GM18951 (cell line): ENCODE measurements at regions not wholly inside any gene's neighbourhood (a gene's known extent, or its start where the extent isn't known, plus 50 kb on each side); places are given as distances from the start of the nearest gene placed in this dataset.

ENCODE experiments used
- POLR2A ChIP-seq: IDR thresholded peaks from 4 replicates; pipeline ENCODE4 v1.6.1; 2011; ENCODE audit warnings: mild to moderate bottlenecking; ENCODE audit not compliant: insufficient read length, insufficient read depth; ENCODE audit errors: extremely low read depth
- in situ Hi-C: fragments of 300-500 bp; cut with MboI; formaldehyde crosslinking; loops from one replicate; pipeline ENCODE4 v1.12.0; 2022; ENCODE audit warnings: low sequenced_read_pairs, mixed read lengths, inconsistent platforms; ENCODE audit not compliant: unreplicated experiment

DNA sequence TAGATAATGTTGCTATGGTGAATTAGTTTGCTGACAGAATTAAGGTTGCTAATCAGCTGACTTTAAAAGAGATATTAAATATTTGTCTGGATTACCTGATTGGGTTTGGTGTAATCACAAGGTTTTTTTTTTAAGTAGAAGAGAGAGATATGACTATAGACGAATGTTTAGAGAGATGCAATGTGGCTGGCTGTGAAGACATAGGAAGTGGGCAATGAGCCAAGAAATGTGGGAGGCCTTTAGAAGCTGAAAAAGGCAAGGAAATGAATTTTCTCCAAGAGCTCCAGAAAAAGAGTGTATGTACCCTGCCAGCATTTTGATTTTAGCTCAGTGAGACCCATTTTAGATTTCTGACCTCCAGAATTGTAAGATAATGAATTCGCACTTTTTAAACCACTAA, 598.3 kb downstream of the PKHD1 start:
- no peak for TF ChIP-seq POLR2A
- in situ Hi-C loops, result no loop called here

DNA sequence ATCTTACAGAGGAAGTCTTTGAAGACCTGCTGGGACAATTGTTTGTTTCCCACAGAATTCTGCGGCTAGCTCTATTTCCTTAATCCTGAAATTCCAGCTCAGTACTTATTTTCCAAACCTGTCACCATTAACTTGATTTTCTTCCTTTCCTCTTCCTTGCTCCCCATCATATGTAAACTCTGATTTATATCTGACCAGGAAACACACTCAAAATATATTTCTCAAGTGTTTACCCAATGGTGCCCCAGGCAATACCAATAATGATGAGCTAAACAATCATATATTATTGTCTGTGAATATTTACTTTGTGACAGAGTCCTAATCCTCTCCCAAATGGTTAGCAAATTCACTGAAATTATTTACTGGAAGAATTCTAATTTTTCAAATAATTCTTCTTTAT, 597.3 kb downstream of the PKHD1 start:
- in situ Hi-C loops, result no loop called here
- TF ChIP-seq POLR2A, result no peak

DNA sequence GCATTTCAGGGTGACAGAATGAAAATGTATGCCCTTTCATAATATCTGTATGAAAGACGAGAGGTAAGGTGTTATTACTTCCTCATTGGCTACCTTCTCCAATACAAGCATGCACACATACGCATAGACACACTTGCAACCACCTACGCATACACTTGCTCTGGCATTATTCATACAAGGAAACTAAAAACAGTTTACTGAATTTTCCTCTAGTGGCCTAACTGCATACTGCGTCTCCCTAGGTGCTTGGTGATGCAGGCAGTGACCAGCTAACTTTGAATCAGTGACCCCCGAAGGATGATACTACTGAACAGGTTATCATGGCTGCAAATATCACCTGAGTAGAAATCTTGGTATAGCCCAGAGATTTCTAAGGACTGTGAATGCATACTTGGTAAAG, 593.1 kb downstream of the PKHD1 start:
- in situ Hi-C loops, result no loop called here

DNA sequence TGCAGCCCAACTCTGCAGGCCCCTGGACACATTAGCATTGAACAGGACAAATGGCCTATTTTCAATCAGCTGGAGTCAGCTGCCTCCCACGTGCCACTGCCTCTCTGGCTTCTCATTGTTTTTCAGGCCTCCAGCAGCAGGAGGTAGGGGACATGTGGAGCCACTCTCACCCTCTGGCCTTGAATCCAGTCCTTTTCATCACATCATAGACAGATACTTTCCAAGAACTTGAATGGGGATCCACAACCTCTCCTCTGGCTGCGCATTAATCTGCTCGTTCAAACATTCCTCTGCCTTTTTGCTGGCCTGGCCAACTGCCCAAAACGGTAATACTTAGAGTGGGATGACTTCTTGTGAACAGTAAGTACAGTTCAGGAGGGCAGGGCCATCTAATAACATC, 592.3 kb downstream of the PKHD1 start:
- no peak for TF ChIP-seq POLR2A
- in situ Hi-C loops, result no loop called here

More for the DNA sequence above, 593.1 kb downstream of the PKHD1 start:
- TF ChIP-seq POLR2A, result no peak

DNA sequence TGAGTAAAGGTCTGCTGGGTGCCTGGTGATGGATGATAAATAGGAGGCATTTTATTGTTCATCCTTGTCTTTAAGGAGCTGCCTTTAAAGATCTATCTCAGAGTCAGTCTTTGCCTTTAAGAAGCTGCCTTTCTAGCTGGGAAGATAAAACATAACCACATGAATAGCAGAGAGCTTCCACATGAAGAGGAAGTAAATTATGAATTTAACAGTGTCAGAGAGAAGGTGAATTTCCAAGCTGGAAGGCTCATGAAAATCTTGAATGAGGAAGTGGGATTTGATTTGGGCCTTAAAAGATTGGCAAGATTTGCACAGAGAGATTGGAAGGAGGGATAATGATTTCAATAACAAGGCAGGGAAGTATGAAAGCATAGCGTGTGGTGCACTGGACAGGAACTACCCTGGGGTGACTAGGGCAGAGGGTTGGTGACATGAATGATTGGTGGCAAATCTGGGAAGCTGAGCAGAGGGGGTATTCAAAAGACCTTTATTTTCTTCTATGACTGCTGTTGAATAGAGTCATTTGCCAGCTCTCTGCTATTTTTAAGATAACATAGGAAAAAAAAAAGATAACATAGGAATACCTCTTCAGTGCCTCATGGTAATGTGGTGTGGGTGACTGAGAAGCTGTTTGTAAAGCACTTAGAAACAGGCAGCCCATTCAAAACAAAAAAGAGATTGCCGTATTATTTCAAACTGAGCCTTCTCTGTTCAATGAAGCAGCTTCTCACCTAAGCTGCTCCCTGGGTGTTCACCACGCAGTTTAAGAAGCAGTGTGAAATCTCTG, 591.6 kb downstream of the PKHD1 start:
- in situ Hi-C loops, result no loop called here
- no peak for TF ChIP-seq POLR2A

DNA sequence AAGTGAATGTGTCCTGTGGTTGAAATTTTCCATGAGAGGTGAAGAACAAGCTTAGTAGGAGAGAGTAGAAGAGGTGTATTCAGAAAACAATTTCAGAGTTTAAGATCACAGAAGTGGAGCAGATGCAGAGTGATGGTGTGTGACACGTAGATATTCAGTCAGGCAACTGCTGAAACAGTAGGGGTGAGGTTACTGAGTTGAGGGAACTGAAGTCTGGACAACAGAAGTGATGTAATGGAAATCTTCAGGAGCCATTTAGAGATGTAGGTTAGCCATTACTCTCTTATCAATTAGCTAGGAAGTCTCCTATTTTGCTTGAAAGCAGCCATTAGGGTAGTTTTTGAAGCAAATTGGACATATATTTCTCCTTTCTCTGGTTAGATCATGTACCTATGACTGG, 584.4 kb downstream of the PKHD1 start:
- TF ChIP-seq POLR2A, result no peak
- in situ Hi-C loops, result no loop called here

DNA sequence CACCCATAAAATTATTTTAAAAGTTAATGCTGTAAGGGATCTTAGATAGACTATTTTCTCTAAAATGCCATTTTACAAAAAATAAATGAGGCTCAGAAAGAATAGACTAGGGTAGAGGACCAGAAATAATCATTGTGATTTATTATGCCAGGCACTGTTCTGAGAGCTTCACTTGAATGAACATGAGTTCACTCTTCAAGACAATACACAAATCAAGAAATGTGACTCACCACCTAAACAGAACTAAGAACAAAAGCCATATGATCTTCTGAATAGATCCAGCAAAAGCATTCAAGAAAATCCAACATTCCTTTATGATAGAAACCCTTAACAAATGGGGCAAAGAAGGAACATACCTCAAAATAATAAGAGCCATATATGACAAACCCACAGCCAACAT, 582.0 kb downstream of the PKHD1 start:
- in situ Hi-C loops, result no loop called here
- no peak for TF ChIP-seq POLR2A

DNA sequence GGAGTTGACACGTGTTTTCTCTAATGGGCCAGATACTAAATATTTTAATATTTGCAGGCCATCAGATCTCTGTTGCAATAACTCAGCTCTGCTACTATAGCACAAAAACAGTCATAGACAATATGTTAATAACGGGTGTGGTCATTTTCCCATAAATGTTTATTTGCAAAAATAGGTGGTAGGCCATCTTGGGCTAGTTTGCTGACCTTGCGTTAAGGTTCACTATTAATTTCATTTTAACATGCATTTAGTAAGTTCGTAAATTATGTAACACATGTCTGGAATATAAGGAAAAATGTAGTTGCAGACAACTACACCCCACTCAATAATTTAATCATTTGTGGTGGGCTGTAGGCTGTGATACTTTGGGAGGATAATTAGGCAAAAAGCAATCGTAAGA, 577.8 kb downstream of the PKHD1 start:
- no peak for TF ChIP-seq POLR2A
- in situ Hi-C loops, result no loop called here

DNA sequence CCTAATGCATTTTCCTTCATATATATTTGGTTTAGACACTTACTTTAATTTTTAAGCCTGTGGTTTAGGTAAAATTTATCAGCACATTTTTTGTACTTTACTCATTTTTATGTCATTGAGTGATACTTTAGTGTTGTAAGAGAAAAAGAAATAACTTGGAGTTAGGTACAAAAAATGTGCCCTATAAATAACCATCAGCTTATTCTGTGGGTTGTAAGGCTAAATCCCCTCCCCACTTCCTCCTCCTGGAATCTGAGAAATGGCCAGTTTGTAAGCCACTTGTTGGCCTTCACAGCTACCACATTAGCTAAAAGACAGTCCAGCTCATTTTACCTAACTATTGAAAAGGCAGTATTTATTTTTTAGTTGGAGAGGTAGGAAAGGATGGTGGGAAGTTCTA, 576.3 kb downstream of the PKHD1 start:
- no peak for TF ChIP-seq POLR2A
- in situ Hi-C loops, result no loop called here

DNA sequence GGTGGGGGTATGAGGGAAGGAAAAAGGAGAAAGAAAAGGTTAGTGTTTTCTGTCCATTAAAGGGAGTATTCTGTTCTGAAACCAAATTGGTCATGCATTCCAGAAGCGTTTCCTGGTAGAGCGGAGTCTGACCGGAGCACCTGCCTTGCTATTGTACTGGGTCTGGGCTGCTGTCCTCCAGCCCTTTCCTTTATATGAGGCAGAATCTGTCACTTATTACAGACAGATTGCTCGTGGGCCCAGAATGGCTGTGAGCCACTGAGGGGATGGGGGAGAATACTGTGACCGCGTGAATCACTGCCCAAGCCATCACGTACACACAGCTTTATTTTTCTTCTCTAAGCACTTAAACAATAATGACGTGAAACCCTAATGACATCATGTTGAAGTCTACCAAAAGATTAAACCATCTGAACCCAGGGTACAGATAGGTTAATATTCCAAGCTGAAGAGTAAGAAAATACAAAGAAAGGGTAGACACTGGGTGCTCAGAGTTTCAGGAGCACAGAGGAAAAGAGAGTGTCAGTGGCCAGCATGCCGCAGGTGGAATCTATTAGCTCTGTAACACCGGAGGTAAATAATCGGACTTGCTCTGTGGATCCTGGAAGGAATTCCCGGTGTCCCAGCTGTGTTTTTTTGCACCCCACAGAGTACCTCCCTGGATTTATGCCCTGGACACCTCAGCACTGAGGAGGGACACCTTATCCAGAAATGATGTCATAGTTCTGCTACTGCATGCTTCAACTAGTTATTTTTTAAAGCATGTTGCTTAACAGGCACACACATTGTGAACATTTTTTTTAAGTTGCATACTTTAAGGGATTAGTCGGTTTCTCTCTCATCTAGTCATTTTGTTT, 573.3 kb downstream of the PKHD1 start:
- in situ Hi-C loops, result no loop called here
- TF ChIP-seq POLR2A, result no peak

DNA sequence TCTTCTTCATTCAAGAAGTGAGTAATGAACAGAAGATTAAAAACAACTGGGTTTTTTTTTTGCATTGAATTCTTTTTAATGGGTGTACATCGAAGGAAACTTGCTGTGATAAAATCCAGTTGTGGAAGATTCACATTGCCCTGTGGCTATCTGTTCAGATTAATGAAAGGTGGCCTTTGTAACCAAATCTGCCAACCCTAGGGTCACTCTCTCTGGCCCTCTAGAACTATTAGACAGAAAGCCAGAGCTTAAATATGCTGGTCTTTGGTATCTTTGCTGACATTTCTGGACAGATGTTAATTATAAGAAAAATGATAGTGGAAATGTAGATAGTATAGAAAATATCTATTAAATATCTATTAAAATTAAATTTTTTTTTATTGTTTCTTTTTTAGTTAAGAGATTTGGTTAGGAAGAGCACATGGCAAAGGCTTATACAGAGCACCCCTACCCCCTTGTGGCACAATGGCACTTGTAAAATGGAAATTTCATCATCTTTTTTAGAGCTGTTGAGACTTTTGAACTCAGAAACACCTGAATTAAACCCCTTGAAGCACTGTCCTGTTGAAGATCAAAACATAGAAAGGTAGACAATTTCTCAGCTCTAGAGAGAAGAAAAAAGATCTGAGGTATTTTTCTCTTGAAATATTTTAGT, 572.5 kb downstream of the PKHD1 start:
- in situ Hi-C loops, result no loop called here
- TF ChIP-seq POLR2A, result no peak

DNA sequence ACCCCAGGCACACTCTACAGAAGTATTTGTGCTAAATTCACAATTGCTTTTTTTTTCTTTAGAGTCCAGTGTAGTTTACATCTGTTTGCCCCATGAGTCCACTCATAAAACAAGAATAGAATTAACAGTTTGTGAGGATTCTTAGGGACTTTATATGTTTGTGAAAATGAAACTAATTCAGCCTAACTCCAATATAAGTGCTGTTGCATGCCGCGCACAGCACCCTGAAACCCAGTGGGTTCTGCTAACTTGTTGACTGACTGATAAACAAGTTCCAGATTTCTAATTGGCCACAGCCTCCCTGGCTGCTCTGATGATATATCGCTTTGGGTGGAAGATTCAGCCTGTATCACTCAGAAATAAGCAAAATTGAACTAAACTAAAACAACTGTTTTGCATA, 561.4 kb downstream of the PKHD1 start:
- TF ChIP-seq POLR2A, result no peak
- in situ Hi-C loops, result loop anchor here (25.0 kb wide), 1 partner anchor 714 kb away; the partner anchor contains the start of gene TFAP2B

DNA sequence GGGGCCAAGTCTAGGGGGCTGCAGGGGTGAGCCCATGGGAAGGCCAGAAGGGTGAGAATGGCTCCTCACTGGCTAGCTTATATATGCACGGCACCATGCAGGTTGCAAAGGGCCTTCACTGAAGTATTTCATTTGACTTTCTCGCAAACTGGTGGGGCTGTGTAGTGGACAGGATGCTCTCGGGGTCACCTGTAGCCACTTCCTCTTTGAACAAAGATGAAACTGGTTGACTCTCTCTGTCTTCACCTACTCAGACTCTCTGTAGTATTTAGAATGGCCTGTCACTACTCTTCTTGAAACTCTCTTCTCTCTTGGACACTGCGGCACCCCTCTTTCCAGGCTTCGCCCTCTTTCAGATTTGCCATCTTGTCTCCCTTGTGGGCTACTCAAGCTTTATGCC, 560.5 kb downstream of the PKHD1 start:
- in situ Hi-C loops, result loop anchor here (25.0 kb wide), 1 partner anchor 715 kb away; the partner anchor contains the start of gene TFAP2B
- no peak for TF ChIP-seq POLR2A
